LoVo (cell line): ENCODE measurements at regions not wholly inside any gene's neighbourhood (a gene's known extent, or its start where the extent isn't known, plus 50 kb on each side); places are given as distances from the start of the nearest gene placed in this dataset.
"Not testable (repeated sequence)": the region's sequence is repeated elsewhere in the genome, so short reads cannot be mapped to it uniquely, and the experiment has no call there.

Source experiments
- DNase-seq: peaks from one replicate; pipeline ENCODE4 v3.0.0-alpha.2; 2016; ENCODE audit warnings: low spot score

DNA sequence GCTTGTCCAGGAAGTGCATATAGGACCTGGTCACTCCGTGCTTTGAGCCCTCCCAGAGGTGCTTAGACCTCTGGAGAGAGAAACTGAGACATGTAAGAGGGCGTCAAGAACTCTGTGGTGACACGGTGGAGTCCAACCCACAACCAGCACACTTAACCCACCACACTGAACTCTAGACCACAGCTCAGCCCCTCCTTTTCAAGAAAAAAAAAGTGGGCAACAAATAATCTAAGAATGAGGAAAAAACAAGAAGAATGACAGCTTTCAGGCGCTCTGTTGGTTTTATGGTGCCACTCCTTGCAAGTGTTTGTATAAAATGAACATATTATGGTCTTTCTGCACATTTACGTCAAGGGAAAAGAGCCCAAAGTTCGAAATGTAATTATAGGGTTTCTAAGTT lies 50.2 kb upstream of the SNAPC3 start:
- DNase-seq, result peak; percentile 26

DNA sequence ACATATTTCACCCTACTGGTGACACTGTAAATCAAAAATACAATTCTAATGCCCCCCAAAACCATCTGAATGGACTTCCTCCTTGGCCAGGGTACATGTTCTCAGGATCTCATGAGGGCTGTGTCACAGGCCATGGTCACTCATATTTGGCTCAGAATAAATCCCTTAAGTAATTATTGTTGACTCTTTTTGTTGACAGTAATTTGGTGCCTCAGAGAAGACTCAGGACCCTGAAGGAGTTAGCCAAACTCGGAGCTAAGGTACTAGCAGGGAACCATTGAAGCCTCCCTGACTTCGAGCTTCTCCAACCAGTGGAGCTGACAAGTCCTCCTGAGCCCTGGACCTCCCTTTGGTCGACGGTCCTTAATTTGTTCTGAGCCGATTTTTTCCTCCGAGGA lies 51.2 kb upstream of the SNAPC3 start:
- DNase-seq, result no peak

DNA sequence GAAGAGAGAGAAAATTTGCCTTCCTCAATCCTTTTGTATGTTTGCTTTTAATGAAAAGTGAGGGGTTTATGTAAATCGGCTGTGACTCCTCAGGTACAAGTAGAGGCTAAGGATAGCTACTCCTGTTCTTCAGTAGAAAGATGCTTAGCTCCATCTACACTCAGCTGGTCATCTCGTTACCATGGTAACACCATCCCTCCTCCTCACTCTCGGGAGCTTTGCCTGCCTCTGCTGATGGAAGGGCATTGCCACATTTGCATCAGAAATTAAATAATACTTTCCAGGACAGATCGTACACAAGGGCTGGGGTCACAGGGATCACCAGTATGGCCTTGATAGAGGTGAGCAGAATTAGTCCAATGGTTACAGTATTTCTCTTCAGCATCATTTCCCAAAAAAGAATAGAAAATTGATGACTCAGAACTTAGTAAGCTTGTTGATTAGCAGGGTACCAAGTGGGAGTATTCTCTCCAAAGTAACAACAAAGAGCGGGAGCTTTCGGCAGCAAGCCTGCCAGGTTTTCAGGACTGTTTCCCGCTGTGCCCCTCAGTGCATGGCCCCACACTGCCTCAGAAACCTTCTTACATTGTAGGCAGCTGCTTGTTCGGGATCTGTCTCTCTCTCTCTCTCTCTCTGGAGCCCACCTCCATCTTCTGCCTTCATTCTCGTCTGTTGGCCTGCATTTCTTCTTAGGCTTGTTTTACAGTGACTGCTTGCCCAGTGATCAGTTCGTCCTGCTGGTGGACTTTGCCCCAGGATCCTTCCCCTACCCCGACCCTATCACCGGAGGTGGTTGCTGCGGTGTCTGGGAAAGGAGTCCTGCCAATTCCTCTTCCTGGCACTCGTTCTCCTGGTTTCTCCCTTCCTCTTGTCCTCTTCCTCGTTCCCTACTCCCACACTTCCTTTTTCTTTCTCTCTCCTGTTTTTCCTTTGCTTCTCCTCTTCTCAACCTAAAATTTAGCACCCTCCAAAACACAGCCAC lies 51.9 kb upstream of the SNAPC3 start:
- DNase-seq, result no peak

DNA sequence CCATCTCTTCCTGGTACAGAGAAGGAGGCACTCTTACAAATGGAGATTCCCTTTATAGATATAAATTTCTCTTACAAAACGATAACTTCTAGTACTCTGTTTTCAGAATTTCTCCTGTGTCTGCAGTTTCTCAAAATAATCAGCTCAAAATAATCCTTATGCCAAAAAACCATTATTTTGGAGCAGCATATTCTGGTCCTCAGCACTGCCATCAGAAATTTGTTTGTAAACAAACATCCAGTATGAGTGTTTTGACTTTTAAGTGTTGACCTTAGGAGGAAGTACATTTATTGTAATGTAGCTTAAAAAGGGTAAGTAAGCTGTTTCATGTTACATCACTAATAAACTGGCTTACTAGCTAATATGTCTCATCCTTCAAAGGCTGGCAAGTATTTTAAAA lies 52.8 kb upstream of the SNAPC3 start:
- no peak for DNase-seq

GRCh38 chr9:15369238-15369637 lies 53.4 kb upstream of the SNAPC3 start:
- no peak for DNase-seq

DNA sequence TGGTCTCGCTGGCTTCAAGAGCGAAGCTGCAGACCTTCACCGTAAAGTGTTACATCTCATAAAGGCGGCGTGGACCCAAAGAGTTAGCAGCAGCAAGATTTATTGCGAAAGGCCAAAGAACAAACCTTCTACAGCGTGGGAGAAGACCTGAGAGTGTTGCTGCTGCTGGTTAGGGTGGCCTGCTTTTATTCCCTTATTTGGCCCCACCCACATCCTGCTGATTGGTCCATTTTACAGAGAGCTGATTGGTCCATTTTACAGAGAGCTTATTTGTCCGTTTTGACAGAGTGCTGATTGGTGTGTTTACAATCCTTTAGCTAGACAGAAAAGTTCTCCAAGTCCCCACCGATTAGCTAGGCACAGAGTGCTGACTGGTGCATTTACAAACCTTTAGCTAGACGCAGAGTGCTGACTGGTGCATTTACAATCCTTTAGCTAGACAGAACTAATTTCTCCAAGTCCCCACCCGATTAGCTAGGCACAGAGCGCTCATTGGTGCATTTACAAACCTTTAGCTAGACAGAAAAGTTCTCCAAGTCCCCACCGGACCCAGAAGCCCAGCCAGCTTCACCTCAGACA lies 57.6 kb upstream of the SNAPC3 start:
- not testable (repeated sequence) for DNase-seq

GRCh38 chr9:15361737-15362136 lies 54.7 kb upstream of the TTC39B start:
- no peak for DNase-seq

DNA sequence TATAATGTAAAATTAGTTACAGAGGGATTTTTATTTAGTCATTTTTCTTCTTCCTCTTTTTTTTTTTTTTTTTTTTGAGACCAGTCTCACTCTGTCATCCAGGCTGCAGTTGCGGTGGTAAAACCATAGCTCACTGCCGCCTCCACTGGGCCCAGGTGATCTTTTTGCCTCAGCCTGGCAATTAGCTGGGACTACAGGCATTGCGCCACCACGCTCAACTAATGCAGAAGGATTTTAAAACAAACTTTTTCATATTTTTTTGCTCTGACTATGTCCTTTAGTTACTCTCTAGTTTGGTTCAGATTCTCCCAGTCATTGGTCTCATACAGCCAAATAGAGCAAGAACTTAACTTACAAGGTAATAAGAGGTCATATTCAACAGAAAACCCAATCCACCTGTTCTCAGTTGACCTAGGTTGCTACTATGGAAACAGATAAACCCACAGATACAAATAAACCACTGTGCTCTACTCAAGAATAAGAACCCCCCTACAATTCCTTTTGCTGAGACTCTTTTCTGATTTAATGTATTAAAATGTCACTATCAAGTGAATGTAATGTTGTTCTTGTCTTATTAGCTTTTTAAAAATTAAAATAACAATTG lies 50.1 kb upstream of the TTC39B start:
- no peak for DNase-seq
